ENCODE measurements at regions not wholly inside any gene's neighbourhood (a gene's known extent, or its start where the extent isn't known, plus 50 kb on each side); places are given as distances from the start of the nearest gene placed in this dataset.
"Not testable (repeated sequence)": the region's sequence is repeated elsewhere in the genome, so short reads cannot be mapped to it uniquely, and the experiment has no call there.

GRCh38 chr2:125318740-125319139 is 1293.7 kb downstream of the CNTNAP5 start:
- no peak overlapping the region for H3K4me3 ChIP-seq (ENCODE audit: low read depth, low read length)
- TF ChIP-seq CTCF (IDR thresholded peaks at IDR 0.05; ENCODE audit: insufficient read depth, low read length) = no peak
- no peak for DNase-seq (ENCODE audit: low read depth)

- DNase-seq (ENCODE audit: low read depth) = no peak
- no peak for TF ChIP-seq CTCF (IDR thresholded peaks at IDR 0.05; ENCODE audit: insufficient read depth, low read length)
- no peak overlapping the region for H3K4me3 ChIP-seq (ENCODE audit: low read depth, low read length)
Measured at GRCh38 chr2:125324273-125324672, 1299.2 kb downstream of the CNTNAP5 start.

- H3K4me3 ChIP-seq (ENCODE audit: low read depth, low read length) = no peak overlapping the region
- no peak for DNase-seq (ENCODE audit: low read depth)
- TF ChIP-seq CTCF (IDR thresholded peaks at IDR 0.05; ENCODE audit: insufficient read depth, low read length) = no peak
Measured at GRCh38 chr2:125330133-125330532, 1305.0 kb downstream of the CNTNAP5 start.

GRCh38 chr2:125341353-125341752 is 1314.6 kb upstream of the GYPC start:
- TF ChIP-seq CTCF (IDR thresholded peaks at IDR 0.05; ENCODE audit: insufficient read depth, low read length) = no peak

GRCh38 chr2:125353542-125353941 is 1302.4 kb upstream of the GYPC start:
- H3K4me3 ChIP-seq (ENCODE audit: low read depth, low read length); DNase-seq (ENCODE audit: low read depth): not testable (repeated sequence)

More at GRCh38 chr2:125341353-125341752, 1314.6 kb upstream of the GYPC start:
- DNase-seq (ENCODE audit: low read depth) = no peak
- no peak overlapping the region for H3K4me3 ChIP-seq (ENCODE audit: low read depth, low read length)

- no peak for DNase-seq (ENCODE audit: low read depth)
- TF ChIP-seq CTCF (IDR thresholded peaks at IDR 0.05; ENCODE audit: insufficient read depth, low read length) = no peak
- no peak overlapping the region for H3K4me3 ChIP-seq (ENCODE audit: low read depth, low read length)
Measured at GRCh38 chr2:125364192-125364983, 1291.6 kb upstream of the GYPC start.

- no peak overlapping the region for H3K4me3 ChIP-seq (ENCODE audit: low read depth, low read length)
- TF ChIP-seq CTCF (IDR thresholded peaks at IDR 0.05; ENCODE audit: insufficient read depth, low read length) = no peak
- DNase-seq (ENCODE audit: low read depth) = no peak
Measured at GRCh38 chr2:125364984-125365265, 1291.0 kb upstream of the GYPC start.

Measured in fibroblast of the aortic adventitia (primary cell).